ENCODE measurements at regions not wholly inside any gene's neighbourhood (a gene's known extent, or its start where the extent isn't known, plus 50 kb on each side); places are given as distances from the start of the nearest gene placed in this dataset.

GRCh38 chr3:180354214-180354613 lies 247.7 kb upstream of the TTC14 start:
- no peak for DNase-seq

GRCh38 chr3:180358179-180358578 lies 243.8 kb upstream of the TTC14 start:
- DNase-seq = no peak

- no peak for DNase-seq
Observed at GRCh38 chr3:180359061-180359952, 242.7 kb upstream of the TTC14 start.

GRCh38 chr3:180359953-180360279 lies 242.0 kb upstream of the TTC14 start:
- no peak for DNase-seq

- no peak for DNase-seq
Observed at GRCh38 chr3:180362081-180362480, 239.9 kb upstream of the TTC14 start.

GRCh38 chr3:180375831-180376230 lies 226.1 kb upstream of the TTC14 start:
- no peak for DNase-seq

GRCh38 chr3:180378496-180378895 lies 223.5 kb upstream of the TTC14 start:
- no peak for DNase-seq

- DNase-seq = no peak
Observed at GRCh38 chr3:180382638-180383180, 219.3 kb upstream of the TTC14 start.

- no peak for DNase-seq
Observed at GRCh38 chr3:180383332-180384020, 218.5 kb upstream of the TTC14 start.

GRCh38 chr3:180390313-180390712 lies 211.7 kb upstream of the TTC14 start:
- DNase-seq = no peak

- no peak for DNase-seq
Observed at GRCh38 chr3:180391001-180391400, 211.0 kb upstream of the TTC14 start.

GRCh38 chr3:180401226-180401625 lies 200.7 kb upstream of the TTC14 start:
- no peak for DNase-seq

GRCh38 chr3:180402471-180403073 lies 199.4 kb upstream of the TTC14 start:
- DNase-seq = no peak

- DNase-seq = no peak
Observed at GRCh38 chr3:180403156-180403555, 198.8 kb upstream of the TTC14 start.

GRCh38 chr3:180408654-180409053 lies 193.3 kb upstream of the TTC14 start:
- no peak for DNase-seq

GRCh38 chr3:180409170-180409569 lies 192.8 kb upstream of the TTC14 start:
- no peak for DNase-seq

GRCh38 chr3:180409883-180410282 lies 192.1 kb upstream of the TTC14 start:
- no peak for DNase-seq

- no peak for DNase-seq
Observed at GRCh38 chr3:180414157-180414556, 187.8 kb upstream of the TTC14 start.

- no peak for DNase-seq
Observed at GRCh38 chr3:180416111-180416594, 185.8 kb upstream of the TTC14 start.

GRCh38 chr3:180417241-180417640 lies 184.7 kb upstream of the TTC14 start:
- no peak for DNase-seq

- no peak for DNase-seq
Observed at GRCh38 chr3:180420016-180420415, 181.9 kb upstream of the TTC14 start.

GRCh38 chr3:180420804-180421203 lies 181.2 kb upstream of the TTC14 start:
- no peak for DNase-seq

- no peak for DNase-seq
Observed at GRCh38 chr3:180421221-180421620, 180.7 kb upstream of the TTC14 start.

GRCh38 chr3:180421721-180422120 lies 180.2 kb upstream of the TTC14 start:
- no peak for DNase-seq
